T-helper 2 cell treated with Interferon-gamma antibody and Interleukin-4, amounts not matched to agents 5 μg/mL and 100 μg/mL, for 36 hours (primary cell): ENCODE measurements at regions not wholly inside any gene's neighbourhood (a gene's known extent, or its start where the extent isn't known, plus 50 kb on each side); places are given as distances from the start of the nearest gene placed in this dataset.

ENCODE experiments used
- DNase-seq: peaks from one replicate; pipeline ENCODE4 v3.0.0; 2021; ENCODE audit warnings: low spot score
- H3K27ac Mint-ChIP-seq: one replicate; pipeline ENCODE4 v1.8.0; 2021; ENCODE audit warnings: mild to moderate bottlenecking, mixed read lengths
- H3K27me3 Mint-ChIP-seq: one replicate; pipeline ENCODE4 v1.8.0; 2021; ENCODE audit warnings: low read depth, mixed read lengths
- H3K36me3 Mint-ChIP-seq: one replicate; pipeline ENCODE4 v1.8.0; 2021; ENCODE audit warnings: low read depth, mixed read lengths
- H3K4me1 Mint-ChIP-seq: one replicate; pipeline ENCODE4 v1.8.0; 2021; ENCODE audit warnings: low read depth, mixed read lengths
- H3K4me3 Mint-ChIP-seq: one replicate; pipeline ENCODE4 v1.8.0; 2022; ENCODE audit warnings: mild to moderate bottlenecking, moderate library complexity, mixed read lengths
- H3K9me3 Mint-ChIP-seq: one replicate; pipeline ENCODE4 v1.8.0; 2021; ENCODE audit warnings: mixed read lengths

- H3K4me3 Mint-ChIP-seq = no peak overlapping the region
- H3K27ac Mint-ChIP-seq = no peak overlapping the region
- H3K27me3 Mint-ChIP-seq = no peaks in the 10 kb centered on the region
- no peaks in the 10 kb centered on the region for H3K36me3 Mint-ChIP-seq
- no peaks in the 10 kb centered on the region for H3K4me1 Mint-ChIP-seq
- no peak for DNase-seq
- no peaks in the 10 kb centered on the region for H3K9me3 Mint-ChIP-seq
These were observed 321.0 kb upstream of the RAB6C start for GRCh38 chr2:129658430-129658829.

DNA sequence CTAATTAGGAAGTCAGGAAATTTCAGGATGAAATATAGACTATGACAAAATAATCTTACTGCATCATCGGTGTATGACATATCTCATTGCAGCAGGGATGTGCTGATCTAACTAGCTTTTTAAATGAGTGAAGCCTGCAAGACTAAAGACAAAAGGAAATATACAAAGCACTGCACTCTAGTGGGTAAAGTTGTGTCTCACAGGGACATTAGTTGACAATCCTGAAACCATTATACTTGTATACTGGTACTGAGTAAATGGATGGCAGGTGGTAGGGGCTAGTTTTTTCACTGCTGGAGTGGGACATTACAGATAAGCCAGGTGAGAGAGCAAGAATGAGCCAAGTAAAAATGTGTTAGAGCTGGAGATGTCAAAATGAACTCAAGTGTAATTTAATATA, 317.5 kb upstream of the RAB6C start:
- H3K4me3 Mint-ChIP-seq = no peak overlapping the region
- H3K4me1 Mint-ChIP-seq = no peaks in the 10 kb centered on the region
- H3K36me3 Mint-ChIP-seq = no peaks in the 10 kb centered on the region
- DNase-seq = no peak
- no peak overlapping the region for H3K27ac Mint-ChIP-seq
- H3K27me3 Mint-ChIP-seq = no peaks in the 10 kb centered on the region
- no peaks in the 10 kb centered on the region for H3K9me3 Mint-ChIP-seq

DNA sequence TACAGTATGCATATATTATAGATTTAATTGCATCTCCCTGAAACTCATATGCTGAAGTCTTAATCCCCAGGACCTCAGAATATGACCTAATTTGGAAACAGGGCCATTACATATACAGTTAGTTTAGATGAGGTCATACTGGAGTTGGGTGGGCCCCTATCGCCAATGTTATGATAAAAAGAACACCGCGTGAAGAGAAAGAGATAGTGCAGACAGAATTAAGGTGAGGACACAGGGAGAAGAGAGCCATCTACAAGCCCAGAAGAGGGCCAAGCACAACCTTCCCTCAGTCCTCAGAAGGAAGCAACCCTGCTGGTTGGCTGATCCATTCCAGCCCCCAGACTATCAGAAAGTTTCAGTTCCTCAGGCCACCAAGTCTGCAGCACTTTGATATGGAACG, 311.9 kb upstream of the RAB6C start:
- no peaks in the 10 kb centered on the region for H3K4me1 Mint-ChIP-seq
- no peak for DNase-seq
- H3K27me3 Mint-ChIP-seq = no peaks in the 10 kb centered on the region
- no peaks in the 10 kb centered on the region for H3K9me3 Mint-ChIP-seq
- H3K4me3 Mint-ChIP-seq = no peak overlapping the region
- H3K36me3 Mint-ChIP-seq = no peaks in the 10 kb centered on the region
- H3K27ac Mint-ChIP-seq = no peak overlapping the region

GRCh38 chr2:129672521-129672920, 306.9 kb upstream of the RAB6C start:
- H3K27me3 Mint-ChIP-seq = peaks cover under 1% of the 10 kb centered on the region
- no peak for DNase-seq
- H3K36me3 Mint-ChIP-seq = no peaks in the 10 kb centered on the region
- H3K27ac Mint-ChIP-seq = no peak overlapping the region
- H3K9me3 Mint-ChIP-seq = no peaks in the 10 kb centered on the region
- no peaks in the 10 kb centered on the region for H3K4me1 Mint-ChIP-seq
- no peak overlapping the region for H3K4me3 Mint-ChIP-seq

GRCh38 chr2:129673234-129673633, 306.2 kb upstream of the RAB6C start:
- DNase-seq = no peak
- no peaks in the 10 kb centered on the region for H3K9me3 Mint-ChIP-seq
- no peaks in the 10 kb centered on the region for H3K36me3 Mint-ChIP-seq
- H3K27ac Mint-ChIP-seq = no peak overlapping the region
- no peak overlapping the region for H3K4me3 Mint-ChIP-seq
- peaks cover 3% of the 10 kb centered on the region for H3K27me3 Mint-ChIP-seq
- no peaks in the 10 kb centered on the region for H3K4me1 Mint-ChIP-seq

- H3K4me3 Mint-ChIP-seq = no peak overlapping the region
- H3K27ac Mint-ChIP-seq = no peak overlapping the region
- H3K9me3 Mint-ChIP-seq = no peaks in the 10 kb centered on the region
- no peaks in the 10 kb centered on the region for H3K36me3 Mint-ChIP-seq
- H3K27me3 Mint-ChIP-seq = peaks cover 3% of the 10 kb centered on the region
- no peak for DNase-seq
- no peaks in the 10 kb centered on the region for H3K4me1 Mint-ChIP-seq
These were observed 305.4 kb upstream of the RAB6C start for GRCh38 chr2:129673847-129674711.

DNA sequence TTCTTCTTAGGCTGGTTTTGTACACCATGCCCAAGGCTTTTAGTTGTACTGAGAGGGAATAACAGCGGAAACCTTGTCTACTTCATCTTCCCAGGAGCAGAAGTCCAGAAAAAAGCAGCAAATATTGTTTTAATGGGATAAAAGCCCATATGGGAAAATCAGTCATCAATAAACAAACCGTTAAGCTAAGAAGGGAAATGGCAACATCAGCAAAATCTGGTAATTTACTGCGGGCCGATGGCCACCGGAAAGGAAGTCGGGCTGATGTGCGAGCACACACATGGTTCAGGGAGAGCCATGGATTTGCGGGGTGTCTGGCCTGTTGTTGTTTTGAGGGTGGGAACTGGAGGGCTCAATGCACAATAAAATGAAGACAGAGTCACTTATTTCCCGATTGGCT, 300.7 kb upstream of the RAB6C start:
- Mint-ChIP-seq H3K4me1 (no peaks in the 10 kb centered on the region), H3K27ac (no peak overlapping the region), H3K9me3 (no peaks in the 10 kb centered on the region), H3K36me3 (no peaks in the 10 kb centered on the region), H3K27me3 (peaks cover 3% of the 10 kb centered on the region), H3K4me3 (no peak overlapping the region)
- DNase-seq = no peak

DNA sequence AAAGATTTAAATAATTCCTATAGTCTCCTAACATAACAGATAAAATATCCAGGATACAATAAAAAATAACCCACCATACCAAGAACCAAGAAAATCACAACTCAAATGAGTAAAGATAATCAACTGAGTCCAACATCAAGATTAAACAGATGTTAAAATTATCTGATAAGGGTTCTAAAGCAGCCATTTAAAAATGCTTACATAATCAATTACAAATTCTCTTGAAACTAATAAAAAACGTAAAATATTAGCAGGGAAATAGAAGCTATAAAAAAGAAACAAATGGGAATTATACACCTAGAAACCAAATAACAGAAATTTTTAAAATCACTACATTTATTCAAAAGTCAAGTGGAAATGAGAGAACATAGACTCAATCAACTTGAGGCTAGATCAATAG, 297.7 kb upstream of the RAB6C start:
- H3K27me3 Mint-ChIP-seq = peaks cover 3% of the 10 kb centered on the region
- no peak overlapping the region for H3K27ac Mint-ChIP-seq
- H3K9me3 Mint-ChIP-seq = no peaks in the 10 kb centered on the region
- no peak overlapping the region for H3K4me3 Mint-ChIP-seq
- no peaks in the 10 kb centered on the region for H3K4me1 Mint-ChIP-seq
- H3K36me3 Mint-ChIP-seq = no peaks in the 10 kb centered on the region
- DNase-seq = no peak

GRCh38 chr2:129689653-129690448, 289.6 kb upstream of the RAB6C start:
- H3K4me1 Mint-ChIP-seq = no peaks in the 10 kb centered on the region
- no peaks in the 10 kb centered on the region for H3K36me3 Mint-ChIP-seq
- no peak overlapping the region for H3K27ac Mint-ChIP-seq
- peaks cover 2% of the 10 kb centered on the region for H3K27me3 Mint-ChIP-seq
- H3K9me3 Mint-ChIP-seq = no peaks in the 10 kb centered on the region
- H3K4me3 Mint-ChIP-seq = no peak overlapping the region
- DNase-seq = no peak

DNA sequence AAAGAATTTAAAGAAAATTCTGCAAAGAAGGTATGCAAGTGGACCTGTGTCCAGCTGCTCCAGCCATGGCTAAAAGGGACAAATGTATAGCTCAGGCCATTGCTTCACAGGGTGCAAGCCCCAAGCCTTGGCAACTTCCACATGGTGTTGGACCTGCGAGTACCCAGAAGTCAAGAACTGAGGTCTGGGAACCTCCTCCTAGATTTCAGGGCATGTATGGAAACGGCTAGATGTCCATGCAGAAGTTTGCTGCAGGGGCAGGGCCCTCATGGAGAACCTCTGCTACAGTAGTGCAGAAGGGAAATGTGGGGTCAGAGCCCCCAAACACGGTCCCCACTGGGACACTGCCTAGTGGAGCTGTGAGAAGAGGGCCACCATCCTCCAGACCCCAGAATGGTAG, 284.0 kb upstream of the RAB6C start:
- H3K27ac Mint-ChIP-seq = no peak overlapping the region
- no peaks in the 10 kb centered on the region for H3K4me1 Mint-ChIP-seq
- H3K4me3 Mint-ChIP-seq = no peak overlapping the region
- H3K27me3 Mint-ChIP-seq = no peaks in the 10 kb centered on the region
- no peaks in the 10 kb centered on the region for H3K36me3 Mint-ChIP-seq
- DNase-seq = no peak
- H3K9me3 Mint-ChIP-seq = no peaks in the 10 kb centered on the region

- no peaks in the 10 kb centered on the region for H3K4me1 Mint-ChIP-seq
- no peak overlapping the region for H3K27ac Mint-ChIP-seq
- H3K27me3 Mint-ChIP-seq = no peaks in the 10 kb centered on the region
These were observed 280.9 kb upstream of the RAB6C start for GRCh38 chr2:129698593-129698992.

GRCh38 chr2:129699781-129700573, 279.5 kb upstream of the RAB6C start:
- Mint-ChIP-seq H3K36me3 (no peaks in the 10 kb centered on the region), H3K27me3 (no peaks in the 10 kb centered on the region), H3K27ac (no peak overlapping the region), H3K9me3 (no peaks in the 10 kb centered on the region), H3K4me3 (no peak overlapping the region), H3K4me1 (no peaks in the 10 kb centered on the region)
- no peak for DNase-seq

More at GRCh38 chr2:129698593-129698992, 280.9 kb upstream of the RAB6C start:
- Mint-ChIP-seq H3K9me3 (no peaks in the 10 kb centered on the region), H3K36me3 (no peaks in the 10 kb centered on the region), H3K4me3 (no peak overlapping the region)
- DNase-seq = no peak

GRCh38 chr2:129702416-129703176, 276.9 kb upstream of the RAB6C start:
- Mint-ChIP-seq H3K4me1 (no peaks in the 10 kb centered on the region), H3K4me3 (no peak overlapping the region), H3K36me3 (no peaks in the 10 kb centered on the region), H3K27ac (no peak overlapping the region), H3K27me3 (no peaks in the 10 kb centered on the region), H3K9me3 (no peaks in the 10 kb centered on the region)
- DNase-seq = no peak
